Loucy (cell line): ENCODE measurements at regions not wholly inside any gene's neighbourhood (a gene's known extent, or its start where the extent isn't known, plus 50 kb on each side); places are given as distances from the start of the nearest gene placed in this dataset.

Source experiments
- H2AFZ ChIP-seq: fragments of 200-600 bp; sonication (generic); 2 replicates; pipeline ENCODE4 v1.6.0; 2016; ENCODE audit warnings: antibody characterized with exemption, mild to moderate bottlenecking, low read length, moderate library complexity
- H3F3A ChIP-seq: fragments of 200-600 bp; 2 replicates; pipeline ENCODE4 v1.6.0; 2016; ENCODE audit warnings: antibody characterized with exemption, low read depth, mild to moderate bottlenecking
- H3K27me3 ChIP-seq: fragments of 200-600 bp; sonication (generic); 2 replicates; pipeline ENCODE4 v1.6.1; 2014; ENCODE audit warnings: low read length, mild to moderate bottlenecking; ENCODE audit not compliant: insufficient read depth, poor library complexity, severe bottlenecking
- H3K36me3 ChIP-seq: fragments of 200-600 bp; sonication (generic); 2 replicates; pipeline ENCODE4 v1.6.1; 2016; ENCODE audit warnings: low read length; ENCODE audit not compliant: insufficient read depth
- H3K4me1 ChIP-seq: fragments of 200-600 bp; sonication (generic); 2 replicates; pipeline ENCODE4 v1.5.1; 2014; ENCODE audit warnings: low read length, mild to moderate bottlenecking; ENCODE audit not compliant: insufficient read depth, poor library complexity, severe bottlenecking
- H3K4me2 ChIP-seq: fragments of 200-600 bp; sonication (generic); 2 replicates; pipeline ENCODE4 v1.6.0; 2014; ENCODE audit warnings: antibody characterized with exemption, low read length, low read depth, mild to moderate bottlenecking; ENCODE audit not compliant: poor library complexity, severe bottlenecking
- H3K4me3 ChIP-seq: fragments of 200-600 bp; sonication (generic); 2 replicates; pipeline ENCODE4 v1.5.1; 2014; ENCODE audit warnings: low read length, mild to moderate bottlenecking, mixed read lengths; ENCODE audit not compliant: poor library complexity, severe bottlenecking
- H3K79me2 ChIP-seq: fragments of 200-600 bp; sonication (generic); 2 replicates; pipeline ENCODE4 v1.6.1; 2014; ENCODE audit warnings: low read length; ENCODE audit not compliant: insufficient read depth
- H3K9ac ChIP-seq: fragments of 200-600 bp; sonication (generic); 2 replicates; pipeline ENCODE4 v1.6.0; 2014; ENCODE audit warnings: mild to moderate bottlenecking, low read depth, low read length, moderate library complexity; ENCODE audit not compliant: poor library complexity, severe bottlenecking
- H3K9me2 ChIP-seq: fragments of 200-600 bp; sonication (generic); replicated peaks from 2 replicates; pipeline ENCODE4 v1.6.1; 2016; ENCODE audit warnings: low read depth, low read length, mixed read lengths
- H3K9me3 ChIP-seq: fragments of 200-600 bp; sonication (generic); 2 replicates; pipeline ENCODE4 v1.6.1; 2014; ENCODE audit warnings: mild to moderate bottlenecking, antibody characterized with exemption, low read length, low read depth; ENCODE audit not compliant: insufficient read depth
- H4K20me1 ChIP-seq: fragments of 200-600 bp; sonication (generic); 2 replicates; pipeline ENCODE4 v1.6.0; 2014; ENCODE audit warnings: antibody characterized with exemption, low read length, mild to moderate bottlenecking; ENCODE audit not compliant: insufficient read depth, poor library complexity, severe bottlenecking
- EZH2phosphoT487 ChIP-seq: fragments of 200-600 bp; IDR thresholded peaks from 2 replicates; pipeline ENCODE4 v1.6.1; 2018; ENCODE audit warnings: antibody characterized with exemption, mild to moderate bottlenecking, moderate library complexity, borderline replicate concordance
- TF ChIP-seq, protein P1 (sequence below): fragments of 200-600 bp; sonication (generic); conservative IDR thresholded peaks from 2 replicates; pipeline ENCODE4 v1.5.1; 2014; ENCODE audit warnings: mild to moderate bottlenecking, antibody characterized with exemption, low read length

DNA sequence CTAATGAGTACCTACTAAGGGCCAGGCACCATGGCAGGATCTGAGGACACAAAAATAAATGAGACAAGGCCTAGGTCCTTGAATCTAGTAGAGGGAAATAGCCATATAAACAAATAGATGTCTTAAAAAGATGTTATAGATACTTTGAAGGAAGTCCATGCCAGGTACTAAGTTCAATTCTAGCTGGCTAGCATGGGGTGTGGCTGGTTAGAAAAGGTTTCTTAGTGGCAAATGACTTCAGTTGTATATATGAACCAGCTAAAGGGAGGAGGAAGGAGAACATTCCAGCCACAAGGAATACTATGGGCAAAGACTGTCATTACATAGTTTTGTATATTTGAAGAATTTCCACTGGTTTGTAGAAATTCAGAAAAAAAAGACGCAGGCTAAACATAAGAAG, 133.6 kb upstream of the BMP4 start:
- no peaks in the 10 kb centered on the region for H3K9me2 ChIP-seq
- no peak overlapping the region for H2AFZ ChIP-seq
- H3F3A ChIP-seq = no peaks in the 10 kb centered on the region
- H3K9me3 ChIP-seq = 0 out of 2 replicates have a peak, but pooled peaks cover 11% of the 10 kb centered on the region
- no peaks in the 10 kb centered on the region for H3K4me1 ChIP-seq
- no peaks in the 10 kb centered on the region for H3K36me3 ChIP-seq
- no peak overlapping the region for H3K9ac ChIP-seq
- no peak for TF ChIP-seq EZH2phosphoT487
- TF ChIP-seq, protein P1, sequence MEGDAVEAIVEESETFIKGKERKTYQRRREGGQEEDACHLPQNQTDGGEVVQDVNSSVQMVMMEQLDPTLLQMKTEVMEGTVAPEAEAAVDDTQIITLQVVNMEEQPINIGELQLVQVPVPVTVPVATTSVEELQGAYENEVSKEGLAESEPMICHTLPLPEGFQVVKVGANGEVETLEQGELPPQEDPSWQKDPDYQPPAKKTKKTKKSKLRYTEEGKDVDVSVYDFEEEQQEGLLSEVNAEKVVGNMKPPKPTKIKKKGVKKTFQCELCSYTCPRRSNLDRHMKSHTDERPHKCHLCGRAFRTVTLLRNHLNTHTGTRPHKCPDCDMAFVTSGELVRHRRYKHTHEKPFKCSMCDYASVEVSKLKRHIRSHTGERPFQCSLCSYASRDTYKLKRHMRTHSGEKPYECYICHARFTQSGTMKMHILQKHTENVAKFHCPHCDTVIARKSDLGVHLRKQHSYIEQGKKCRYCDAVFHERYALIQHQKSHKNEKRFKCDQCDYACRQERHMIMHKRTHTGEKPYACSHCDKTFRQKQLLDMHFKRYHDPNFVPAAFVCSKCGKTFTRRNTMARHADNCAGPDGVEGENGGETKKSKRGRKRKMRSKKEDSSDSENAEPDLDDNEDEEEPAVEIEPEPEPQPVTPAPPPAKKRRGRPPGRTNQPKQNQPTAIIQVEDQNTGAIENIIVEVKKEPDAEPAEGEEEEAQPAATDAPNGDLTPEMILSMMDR = no peak
- no peaks in the 10 kb centered on the region for H3K79me2 ChIP-seq
- H3K4me3 ChIP-seq = no peak overlapping the region
- no peaks in the 10 kb centered on the region for H3K27me3 ChIP-seq
- H3K4me2 ChIP-seq = no peak overlapping the region
- no peaks in the 10 kb centered on the region for H4K20me1 ChIP-seq

DNA sequence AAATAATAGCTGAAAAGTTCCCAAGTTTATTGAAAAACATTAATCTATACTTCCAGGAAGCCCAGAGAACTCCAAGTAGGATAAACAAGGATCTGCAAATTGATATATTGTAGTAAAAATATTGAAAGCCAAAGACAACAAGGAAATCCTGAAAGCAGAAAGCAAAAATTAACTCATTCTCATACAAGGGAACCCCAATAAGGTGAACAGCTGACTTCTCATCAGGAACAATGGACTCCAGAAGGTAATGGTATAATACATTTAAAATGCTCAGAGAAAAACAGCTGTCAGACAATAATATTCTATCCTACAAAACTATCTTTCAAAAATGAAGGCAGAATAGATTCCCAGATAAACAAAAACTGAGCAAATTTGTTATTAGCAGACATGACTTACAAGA, 138.1 kb upstream of the BMP4 start:
- Histone ChIP-seq H3K79me2 (no peaks in the 10 kb centered on the region), H3K36me3 (no peaks in the 10 kb centered on the region), H3K9me3 (0 out of 2 replicates have a peak, but pooled peaks cover 16% of the 10 kb centered on the region), H2AFZ (no peak overlapping the region), H3K9me2 (no peaks in the 10 kb centered on the region), H3F3A (no peaks in the 10 kb centered on the region), H3K4me2 (no peak overlapping the region), H4K20me1 (no peaks in the 10 kb centered on the region), H3K9ac (no peak overlapping the region), H3K4me3 (no peak overlapping the region), H3K4me1 (no peaks in the 10 kb centered on the region), H3K27me3 (no peaks in the 10 kb centered on the region)
- TF ChIP-seq, protein P1 = no peak
- no peak for TF ChIP-seq EZH2phosphoT487

DNA sequence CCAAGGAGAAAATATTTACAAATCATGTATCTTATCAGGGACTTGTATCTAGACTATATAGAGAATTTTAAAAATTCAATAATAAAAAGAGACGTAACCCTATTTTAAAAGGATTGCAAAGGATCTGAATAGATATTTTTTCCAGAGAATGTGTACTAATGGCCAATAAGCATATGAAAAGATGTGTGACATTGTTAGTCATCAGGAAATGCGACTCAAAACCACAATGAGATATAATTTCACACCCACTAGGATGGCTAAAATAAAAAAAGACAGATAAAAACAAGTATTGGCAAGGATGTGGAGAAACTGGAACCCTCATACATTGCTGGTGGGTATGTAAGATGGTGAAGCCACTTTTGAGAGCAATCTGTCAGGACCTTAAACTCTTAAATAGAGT, 141.9 kb upstream of the BMP4 start:
- 0 out of 2 replicates have a peak, but pooled peaks cover 16% of the 10 kb centered on the region for H3K9me3 ChIP-seq
- H3K27me3 ChIP-seq = no peaks in the 10 kb centered on the region
- H2AFZ ChIP-seq = no peak overlapping the region
- H3K36me3 ChIP-seq = no peaks in the 10 kb centered on the region
- no peak overlapping the region for H3K4me2 ChIP-seq
- no peak overlapping the region for H3K9ac ChIP-seq
- H3K4me3 ChIP-seq = no peak overlapping the region
- H3K4me1 ChIP-seq = no peaks in the 10 kb centered on the region
- no peaks in the 10 kb centered on the region for H4K20me1 ChIP-seq
- no peaks in the 10 kb centered on the region for H3K79me2 ChIP-seq
- no peaks in the 10 kb centered on the region; the same call in 1 of the 2 replicates for H3K9me2 ChIP-seq
- TF ChIP-seq, protein P1 = no peak
- no peak for TF ChIP-seq EZH2phosphoT487
- no peaks in the 10 kb centered on the region for H3F3A ChIP-seq
